Ovary (tissue), 7 donors: ENCODE measurements at regions not wholly inside any gene's neighbourhood (a gene's known extent, or its start where the extent isn't known, plus 50 kb on each side); places are given as distances from the start of the nearest gene placed in this dataset.

Experiments used
- DNase-seq, 5 donors: peaks; one replicate each; pipeline ENCODE4 v3.0.0-alpha.2; 2019 to 2020
- H3K27ac ChIP-seq, 2 donors: fragments of 200-600 bp; one replicate each; pipeline versions ENCODE4 v1.5.1 to v1.8.0; 2019 to 2022
- H3K27me3 ChIP-seq: fragments of 200-600 bp; one replicate; pipeline ENCODE4 v1.8.0; 2022
- H3K36me3 ChIP-seq: fragments of 200-600 bp; sonication (generic); one replicate; pipeline ENCODE4 v1.5.1; 2019
- H3K4me1 ChIP-seq: one replicate; pipeline ENCODE4 v1.8.1; 2013; ENCODE audit warnings: mild to moderate bottlenecking, moderate library complexity; ENCODE audit not compliant: insufficient read depth
- H3K4me3 ChIP-seq: fragments of 200-600 bp; sonication (generic); one replicate; pipeline ENCODE4 v1.5.1; 2017
- H3K9me3 ChIP-seq, 2 donors: fragments of 200-600 bp in 1 of 2; sonication (generic) in 1 of 2; one replicate each; pipeline versions ENCODE4 v1.5.1 to v1.8.1; 2013 to 2019; ENCODE audit warnings: mild to moderate bottlenecking in 1 of 2, moderate library complexity in 1 of 2
- CTCF ChIP-seq, 3 donors: fragments of 450-650 bp in 2 of 3; fragments of 200-600 bp in 1 of 3; IDR thresholded peaks; one replicate each; pipeline versions ENCODE4 v1.5.1 to v1.8.0; 2016 to 2022; ENCODE audit warnings: antibody characterized with exemption in 3 of 3, mild to moderate bottlenecking in 1 of 3
- EP300 ChIP-seq: sonication (generic); formaldehyde crosslinking; IDR thresholded peaks from one replicate; pipeline ENCODE4 v1.6.1; 2017; ENCODE audit warnings: antibody characterized with exemption
- POLR2A ChIP-seq: fragments of 450-650 bp; IDR thresholded peaks from one replicate; pipeline ENCODE4 v1.6.1; 2017; ENCODE audit warnings: antibody characterized with exemption, mild to moderate bottlenecking, moderate library complexity
- WGBS, 3 donors: extraction: QIAGEN DNeasy Blood & Tissue Kit in 1 of 3; methylation state at CpG; one replicate each; pipeline versions ENCODE4 v1.1.5 to v1.1.7; 2013 to 2017; 5-methylcytosine and 5-hydroxymethylcytosine counted together
- intact Hi-C, 4 donors: fragments of 100-400 bp; cut with DNase I; formaldehyde crosslinking; loops; one replicate each; pipeline versions ENCODE4 v1.11.0 to v1.15.1; 2022 to 2023
- donor health status: DM: no; HTN: no; CAD: no; lungs with moderate emphysema.
- donor health status: DM: no; HTN: no; CAD: no.
- donor health status: Bipolar disorder and iron deficiency.
- donor health status: DM: no; HTN: no; CAD: no.
- donor health status: DM: yes; HTN: yes; CAD: no.

- Histone ChIP-seq H3K4me3 (no peak overlapping the region), H3K36me3 (no peaks in the 10 kb centered on the region), H3K27ac (no peak overlapping the region), H3K4me1 (no peaks in the 10 kb centered on the region), H3K9me3 (no peaks in the 10 kb centered on the region), H3K27me3 (no peaks in the 10 kb centered on the region)
- WGBS, 3 donors: 94 to 97% (median 96%) methylated on average over 4 of the region's 4 CpGs
- DNase-seq: no peak
- TF ChIP-seq POLR2A (no peak), EP300 (no peak), CTCF (IDR thresholded peaks at IDR 0.05) (no peak)
- intact Hi-C loops: no loop called here
Measured at GRCh38 chr2:182573553-182573952, 142.5 kb upstream of the DNAJC10 start.

- H3K9me3 ChIP-seq: no peaks in the 10 kb centered on the region
- WGBS, 3 donors: 93 to 94% (median 93%) methylated on average over 6 of the region's 6 CpGs
- intact Hi-C loops: no loop called here
- no peaks in the 10 kb centered on the region for H3K4me1 ChIP-seq
- TF ChIP-seq EP300 (no peak), CTCF (IDR thresholded peaks at IDR 0.05) (no peak), POLR2A (no peak)
- DNase-seq: no peak
- no peak overlapping the region for H3K4me3 ChIP-seq
- H3K27me3 ChIP-seq: no peaks in the 10 kb centered on the region
- no peaks in the 10 kb centered on the region for H3K36me3 ChIP-seq
- no peak overlapping the region for H3K27ac ChIP-seq
Measured at GRCh38 chr2:182577816-182578215, 138.2 kb upstream of the DNAJC10 start.

- no peak for TF ChIP-seq CTCF (IDR thresholded peaks at IDR 0.05)
- TF ChIP-seq EP300: no peak
- TF ChIP-seq POLR2A: no peak
Measured at GRCh38 chr2:182581196-182581935, 134.7 kb upstream of the DNAJC10 start.

GRCh38 chr2:182584462-182584861, 131.6 kb upstream of the DNAJC10 start:
- no peaks in the 10 kb centered on the region for H3K4me1 ChIP-seq
- no peak for TF ChIP-seq EP300
- TF ChIP-seq POLR2A: no peak
- no peak for TF ChIP-seq CTCF (IDR thresholded peaks at IDR 0.05)
- no peak overlapping the region for H3K27ac ChIP-seq
- intact Hi-C loops: no loop called here
- H3K4me3 ChIP-seq: no peak overlapping the region
- H3K36me3 ChIP-seq: no peaks in the 10 kb centered on the region
- H3K27me3 ChIP-seq: no peaks in the 10 kb centered on the region
- no peak for DNase-seq
- no peaks in the 10 kb centered on the region for H3K9me3 ChIP-seq
- 88 to 92% (median 92%) methylated on average over 3 of the region's 3 CpGs for WGBS, 3 donors

More at GRCh38 chr2:182581196-182581935, 134.7 kb upstream of the DNAJC10 start:
- H3K36me3 ChIP-seq: no peaks in the 10 kb centered on the region
- H3K4me3 ChIP-seq: no peak overlapping the region
- H3K27ac ChIP-seq: no peak overlapping the region
- no peaks in the 10 kb centered on the region for H3K4me1 ChIP-seq
- 47 to 59% (median 51%) methylated on average over 4 of the region's 4 CpGs for WGBS, 3 donors
- DNase-seq: no peak
- no peaks in the 10 kb centered on the region for H3K9me3 ChIP-seq
- no peaks in the 10 kb centered on the region for H3K27me3 ChIP-seq
- intact Hi-C loops: no loop called here
